NCI-H69 (cell line): ENCODE measurements at regions not wholly inside any gene's neighbourhood (a gene's known extent, or its start where the extent isn't known, plus 50 kb on each side); places are given as distances from the start of the nearest gene placed in this dataset.
"Not testable (repeated sequence)": the region's sequence is repeated elsewhere in the genome, so short reads cannot be mapped to it uniquely, and the experiment has no call there.

ENCODE experiments used
- DNase-seq: peaks from one replicate; lab custom pipeline; 2025; lab: John Stamatoyannopoulos, UW

DNA sequence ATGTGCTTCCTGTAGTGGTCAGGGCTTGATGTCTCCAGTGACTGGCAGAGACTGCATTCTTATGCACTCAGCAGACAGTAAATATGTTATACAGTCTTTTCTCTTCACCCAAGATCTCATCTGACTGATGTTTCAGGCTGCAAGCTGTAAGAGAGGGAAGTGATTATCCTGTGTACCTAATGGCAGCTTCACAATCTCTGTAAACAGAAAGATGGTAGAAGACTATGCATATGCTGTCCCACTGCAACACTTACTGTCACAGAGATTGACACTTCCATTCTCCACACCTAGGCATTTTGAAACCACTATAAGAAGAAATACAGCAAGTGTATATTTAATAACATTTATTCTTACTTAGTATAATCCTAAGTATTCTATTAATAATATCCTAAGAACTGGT, 97.6 kb upstream of the ANXA1 start:
- DNase-seq, result no peak

GRCh38 chr9:73053543-73053942, 98.1 kb upstream of the ANXA1 start:
- no peak for DNase-seq

DNA sequence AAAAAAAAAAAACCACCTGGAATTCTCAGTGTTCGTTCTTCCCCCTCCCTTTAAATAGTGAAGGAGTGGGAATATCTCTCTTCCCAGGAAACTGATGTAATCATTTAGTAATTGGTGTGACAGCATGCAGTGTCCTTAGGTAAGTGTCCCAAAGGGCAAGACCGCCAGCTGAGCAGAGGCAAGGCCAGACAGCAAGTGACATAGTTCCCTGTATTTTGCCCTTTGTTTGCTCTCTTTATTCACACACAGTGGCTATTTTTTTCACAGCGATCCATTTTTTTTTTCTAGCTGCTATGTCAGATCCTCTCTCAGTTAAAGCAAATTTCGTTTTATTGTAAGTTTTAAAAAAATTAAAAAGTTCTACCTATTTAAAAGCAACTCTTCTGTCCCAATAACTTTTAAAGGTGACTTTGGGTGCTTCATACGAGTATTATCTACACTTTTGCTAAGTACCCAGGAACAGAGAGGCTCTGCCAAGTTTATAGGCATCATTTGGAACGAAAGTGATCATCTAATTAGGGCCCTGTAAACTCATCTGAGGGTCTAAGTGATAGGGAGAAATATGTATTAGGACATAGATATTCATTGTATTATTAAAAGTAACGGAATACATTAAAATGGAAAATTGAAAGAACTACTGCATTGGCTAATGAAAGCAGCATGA, 98.2 kb upstream of the ALDH1A1 start:
- peak; percentile 88 for DNase-seq

DNA sequence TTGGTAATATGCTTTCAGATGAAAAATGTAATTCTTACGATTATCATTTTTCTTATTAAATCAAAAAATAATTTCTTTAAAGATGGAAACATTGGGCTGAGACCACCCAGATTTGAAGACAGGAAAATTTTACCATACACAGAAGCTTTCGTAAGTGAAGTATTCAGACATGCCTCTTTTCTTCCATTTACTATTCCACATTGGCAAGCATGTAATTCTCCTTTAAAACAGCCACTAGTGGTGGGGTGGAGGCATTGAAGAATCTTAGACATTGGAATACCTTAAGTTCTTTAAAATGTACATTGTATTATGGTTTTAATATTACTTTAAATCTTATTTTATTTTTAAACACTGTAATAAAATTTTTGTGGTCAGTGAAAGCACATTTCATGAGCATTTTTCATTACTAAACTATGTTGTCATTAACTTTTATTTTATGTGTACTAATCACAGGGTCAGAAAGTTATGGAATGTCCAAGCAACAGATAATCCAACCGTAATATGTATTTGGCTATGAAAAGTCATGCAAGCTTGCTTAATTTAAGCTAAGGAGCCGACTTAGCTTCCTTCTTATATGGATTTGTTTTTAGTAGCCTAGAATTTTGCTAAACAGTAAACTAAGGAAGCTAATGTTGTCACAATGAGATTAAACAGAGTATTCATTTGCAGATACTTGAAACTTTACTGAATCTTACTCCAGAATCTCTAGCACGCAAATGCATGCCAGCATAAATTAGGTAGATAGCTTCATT, 97.4 kb upstream of the ALDH1A1 start:
- no peak for DNase-seq

DNA sequence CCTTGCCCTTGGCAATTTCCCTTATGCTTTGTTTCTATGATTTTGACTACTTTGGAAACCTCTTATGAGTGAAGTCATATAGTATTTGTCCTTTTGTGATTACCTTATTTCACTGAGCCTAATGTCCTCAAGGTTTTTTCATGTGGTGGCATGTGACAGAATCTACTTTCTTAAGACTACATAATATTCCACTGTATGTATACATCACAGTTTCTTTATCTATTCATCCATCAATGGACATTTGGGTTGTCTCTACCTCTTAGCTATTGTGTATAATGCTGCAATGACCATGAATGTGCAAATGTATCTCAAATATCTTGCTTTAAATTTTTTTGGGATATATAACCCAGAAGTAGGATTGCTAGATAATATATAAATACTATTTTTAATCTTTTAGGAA, 96.4 kb upstream of the ALDH1A1 start:
- DNase-seq, result no peak

DNA sequence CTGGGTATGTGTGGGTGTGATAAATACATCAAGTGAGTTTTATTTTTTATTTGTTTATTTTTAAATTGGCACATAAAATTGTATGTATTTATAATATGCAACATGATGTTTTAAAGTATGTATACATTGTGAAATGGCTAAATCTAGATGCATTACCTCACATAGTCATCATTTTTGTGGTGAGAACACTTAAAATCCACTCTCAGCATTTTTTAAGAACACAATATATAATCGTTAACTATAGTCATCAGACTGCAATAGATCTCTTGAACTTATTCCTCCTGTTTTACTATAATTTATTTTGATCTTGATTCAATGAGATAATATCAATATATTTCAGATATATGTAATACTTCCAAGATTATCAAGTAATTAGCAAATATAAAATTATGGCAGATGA, 93.9 kb upstream of the ALDH1A1 start:
- no peak for DNase-seq

- DNase-seq, result not testable (repeated sequence)
Observed at GRCh38 chr9:73044776-73045175, 91.9 kb upstream of the ALDH1A1 start.

DNA sequence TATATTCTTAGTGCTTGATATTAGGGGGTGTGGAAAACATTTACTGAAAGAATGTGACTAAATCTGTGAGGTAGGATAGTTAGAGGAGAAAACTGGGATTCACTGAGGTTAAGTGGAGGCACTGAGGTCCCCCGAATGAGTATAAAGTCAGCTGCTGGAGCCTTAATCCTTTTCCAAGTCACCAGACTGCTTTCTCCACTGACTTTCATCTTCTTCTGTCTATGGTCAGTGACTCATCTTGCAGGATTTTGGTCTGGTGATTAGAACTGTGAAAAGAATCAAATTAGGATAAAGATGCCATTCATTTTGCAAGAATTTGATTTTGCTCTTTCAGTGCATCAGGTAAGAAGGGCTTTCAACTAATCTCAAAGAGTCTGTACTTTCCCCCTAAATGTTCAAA, 89.3 kb upstream of the ALDH1A1 start:
- DNase-seq, result no peak

DNA sequence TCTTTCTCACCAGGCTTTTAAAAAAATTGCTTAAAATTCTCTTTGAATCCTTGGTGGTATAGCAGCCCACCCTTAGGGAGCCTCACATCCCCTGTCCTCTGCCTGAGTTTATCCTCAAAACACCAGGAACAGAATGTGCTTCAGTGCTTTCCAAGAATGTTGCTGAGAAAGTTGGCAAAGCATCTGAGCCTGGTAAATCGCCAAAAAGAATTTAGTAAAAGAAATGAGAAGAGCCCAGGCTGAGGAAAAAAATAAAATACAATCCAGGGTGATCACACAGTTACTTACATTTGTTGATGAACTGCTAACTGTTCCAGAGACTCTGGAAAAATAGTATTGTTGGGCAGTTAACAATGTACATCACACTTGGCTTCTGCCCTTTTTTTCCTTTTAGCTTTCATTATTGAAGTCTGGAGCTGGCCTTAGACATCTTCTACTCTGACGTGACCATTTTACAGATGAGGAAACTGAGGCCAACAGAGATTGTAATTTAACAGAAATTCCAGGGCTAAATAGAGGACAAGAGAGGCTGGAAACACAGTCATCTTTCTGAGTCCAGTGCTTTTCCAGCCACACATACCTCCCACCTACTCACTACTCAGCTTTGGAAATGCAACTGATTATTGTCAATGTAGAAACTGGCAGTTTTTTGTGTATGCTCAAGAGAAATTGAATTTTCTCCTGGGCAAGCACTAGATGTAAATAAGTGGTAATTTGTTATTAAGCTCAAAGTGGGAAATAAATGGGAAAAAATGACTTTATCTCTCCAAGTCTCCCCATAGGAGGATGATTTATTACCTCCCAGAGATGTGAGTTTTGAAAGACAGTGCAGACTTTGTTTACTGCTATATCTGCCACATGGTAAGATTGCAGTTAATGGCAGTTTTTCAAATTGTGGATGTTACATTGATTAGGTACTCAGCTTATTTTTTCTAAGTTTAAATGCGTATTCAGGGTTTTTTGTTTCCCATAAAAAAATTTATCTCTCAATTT, 86.7 kb upstream of the ALDH1A1 start:
- DNase-seq, result no peak

GRCh38 chr9:73038613-73039012, 85.8 kb upstream of the ALDH1A1 start:
- DNase-seq, result peak; percentile 87

DNA sequence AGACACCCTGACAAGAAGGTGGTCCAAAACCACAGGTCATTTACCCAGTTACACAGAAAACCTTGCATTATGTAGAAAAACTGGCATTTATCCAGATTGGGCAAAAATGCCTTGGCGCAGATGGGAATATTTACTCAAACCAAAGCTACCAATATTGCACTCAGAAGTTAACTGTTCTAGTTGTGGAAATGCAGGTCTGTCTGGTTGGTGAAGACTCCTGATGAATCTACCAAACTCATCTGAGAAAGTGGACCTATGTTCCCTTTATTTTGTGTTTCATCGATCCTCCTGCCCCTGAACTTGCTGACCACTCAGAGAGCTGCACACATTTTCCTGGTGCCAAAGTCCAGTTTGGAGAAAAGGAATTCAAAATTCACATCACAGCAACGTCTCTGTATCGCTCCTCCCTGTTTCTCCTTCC, 85.2 kb upstream of the ALDH1A1 start:
- DNase-seq, result peak; percentile 90

DNA sequence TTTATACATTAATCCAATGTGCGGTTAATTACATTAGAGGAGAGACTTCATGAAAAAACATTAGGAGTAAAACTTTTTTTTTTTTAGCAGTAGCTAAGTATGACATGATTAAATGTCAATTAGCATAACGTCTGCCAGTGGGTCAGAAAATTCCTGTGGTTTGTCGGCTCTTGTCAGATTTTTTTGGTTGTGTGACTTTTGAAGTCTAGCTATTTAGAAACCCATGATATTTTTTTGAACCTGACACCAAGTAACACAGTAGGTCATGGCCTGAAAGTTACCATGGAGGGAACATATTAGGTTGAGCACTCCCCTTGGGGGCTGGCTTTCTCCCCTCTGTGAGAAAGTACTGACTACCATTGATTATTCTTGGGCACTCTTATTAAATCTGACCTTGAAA, 84.8 kb upstream of the ALDH1A1 start:
- peak; percentile 80 for DNase-seq

DNA sequence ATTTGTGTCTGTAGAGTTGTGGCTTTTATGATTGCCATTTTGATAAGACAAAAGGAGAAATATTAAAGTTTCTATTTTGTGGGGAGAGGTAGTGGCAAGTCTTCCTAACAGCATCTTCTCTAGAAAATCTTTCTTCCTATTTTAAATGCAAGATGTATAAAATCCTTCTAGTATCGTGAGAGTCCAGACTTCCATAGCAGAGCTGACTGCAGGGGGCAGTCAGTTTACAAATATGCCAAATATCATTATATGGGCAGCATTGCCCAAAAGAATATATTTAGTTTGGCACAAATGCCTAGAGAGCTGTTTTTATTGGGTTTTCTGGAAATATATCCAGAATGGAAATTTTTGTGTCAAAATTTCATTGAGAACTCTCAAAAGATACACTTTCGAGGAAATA, 82.1 kb upstream of the ALDH1A1 start:
- no peak for DNase-seq

GRCh38 chr9:73031350-73031749, 78.5 kb upstream of the ALDH1A1 start:
- DNase-seq, result no peak

DNA sequence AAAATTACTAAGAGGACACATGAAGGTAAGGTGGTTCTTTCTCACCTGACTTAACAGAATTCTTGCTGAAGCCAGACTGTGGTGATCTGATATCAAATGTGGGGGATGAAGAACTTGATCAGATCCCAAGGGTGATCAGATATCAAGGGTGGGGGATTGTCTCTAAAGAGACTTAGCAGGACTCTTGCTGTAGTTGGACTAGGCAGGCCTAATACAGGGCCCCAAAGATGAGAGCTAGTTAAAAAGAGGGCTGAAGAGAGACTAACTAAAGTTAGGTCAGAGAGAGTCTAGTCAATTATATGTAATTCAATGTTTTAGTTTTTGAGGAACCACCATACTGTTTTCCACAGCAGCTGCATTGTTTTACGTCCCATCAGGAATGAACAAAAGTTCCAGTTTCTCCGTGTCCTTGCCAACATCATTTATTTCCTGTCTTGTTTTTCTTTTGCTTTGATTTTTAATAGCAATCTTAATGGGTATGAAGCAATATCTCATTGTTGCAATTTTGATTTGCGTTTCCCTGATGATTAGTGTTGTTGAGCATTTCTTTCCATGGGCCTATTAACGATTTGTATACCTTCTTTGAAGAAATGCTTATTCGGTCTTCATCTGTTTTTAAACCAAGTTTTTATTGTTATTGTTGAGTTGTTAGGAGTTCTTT, 77.6 kb upstream of the ALDH1A1 start:
- no peak for DNase-seq

DNA sequence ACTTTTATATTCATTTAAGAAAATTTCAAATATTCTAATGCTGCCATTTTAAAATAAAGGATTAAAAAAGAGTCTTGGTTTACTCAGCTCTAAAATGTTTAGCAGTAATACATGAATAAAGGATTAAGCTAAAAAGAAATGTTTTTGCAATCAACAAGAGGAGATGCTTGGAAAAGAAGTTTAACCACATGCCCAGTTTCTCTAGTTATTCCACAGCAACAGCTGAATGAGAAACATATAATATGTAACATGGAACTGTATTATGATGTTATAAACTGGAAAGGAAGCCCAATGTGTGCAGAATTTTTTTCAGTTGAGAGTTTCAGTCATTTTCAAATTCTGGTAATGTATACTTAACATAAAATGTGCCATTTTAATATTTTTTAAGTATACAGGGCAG, 76.5 kb upstream of the ALDH1A1 start:
- no peak for DNase-seq

DNA sequence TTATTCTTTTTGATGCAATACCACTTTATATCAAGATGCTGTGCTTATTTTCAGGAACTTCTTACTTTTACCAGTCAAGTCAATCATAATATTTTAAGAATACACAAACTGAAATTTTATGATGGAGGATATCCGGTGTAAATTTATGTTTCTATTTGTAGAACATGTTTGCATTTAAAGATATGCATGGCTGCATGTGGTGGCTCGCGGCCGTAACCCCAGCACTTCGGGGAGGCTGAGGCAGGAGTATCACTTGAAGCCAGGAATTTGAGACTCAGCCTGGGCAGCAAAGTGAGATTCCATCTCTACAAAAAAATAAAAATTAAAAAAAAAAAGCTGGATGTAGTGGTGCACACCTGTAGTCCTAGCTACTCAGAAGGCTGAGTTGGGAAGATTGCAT, 73.5 kb upstream of the ALDH1A1 start:
- no peak for DNase-seq

DNA sequence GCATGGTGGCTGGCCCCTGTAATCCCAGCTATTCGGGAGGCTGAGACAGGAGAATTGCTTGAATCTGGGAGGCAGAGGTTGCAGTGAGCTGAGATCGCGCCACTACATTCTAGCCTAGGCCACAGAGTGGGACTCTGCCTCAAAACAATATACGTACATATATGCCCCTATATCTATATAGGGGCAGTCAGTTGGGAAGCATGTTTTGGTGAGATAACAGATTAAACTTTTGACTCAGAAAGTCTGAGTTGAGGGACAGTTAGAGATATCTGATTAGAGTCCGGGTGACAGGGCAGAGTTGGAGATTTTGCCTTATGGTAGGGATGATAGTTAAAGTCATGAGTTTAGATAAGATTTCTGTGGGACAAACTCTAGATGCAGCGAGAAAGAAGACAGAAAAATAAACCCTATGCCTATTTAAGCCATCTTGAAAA, 71.8 kb upstream of the ALDH1A1 start:
- DNase-seq, result no peak

DNA sequence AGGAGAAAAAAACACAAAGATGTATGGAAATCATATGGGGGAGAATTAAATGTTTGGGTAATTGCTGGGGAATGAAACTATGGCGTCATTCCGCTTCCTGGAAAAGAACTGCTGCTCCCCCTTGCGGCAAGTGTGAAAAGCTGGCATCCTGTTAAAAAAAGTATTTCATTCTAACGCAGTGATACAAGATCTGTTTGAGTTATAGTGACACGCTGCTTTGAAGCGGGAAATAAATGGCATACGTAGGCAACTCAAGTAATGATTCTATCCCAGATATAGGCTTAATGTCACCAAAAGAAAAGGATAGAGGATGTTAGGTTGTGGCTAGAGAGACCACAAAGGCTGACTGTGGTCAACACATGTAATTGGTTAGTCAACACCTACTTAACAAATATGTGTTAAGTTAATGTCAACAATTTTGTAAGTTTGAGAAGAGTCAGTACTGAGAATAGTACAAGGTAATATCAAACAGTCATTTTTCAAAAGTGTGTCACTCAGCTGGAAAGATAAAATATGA, 70.2 kb upstream of the ALDH1A1 start:
- DNase-seq, result peak; percentile 93

- no peak for DNase-seq
Observed at GRCh38 chr9:73022353-73022752, 69.5 kb upstream of the ALDH1A1 start.

DNA sequence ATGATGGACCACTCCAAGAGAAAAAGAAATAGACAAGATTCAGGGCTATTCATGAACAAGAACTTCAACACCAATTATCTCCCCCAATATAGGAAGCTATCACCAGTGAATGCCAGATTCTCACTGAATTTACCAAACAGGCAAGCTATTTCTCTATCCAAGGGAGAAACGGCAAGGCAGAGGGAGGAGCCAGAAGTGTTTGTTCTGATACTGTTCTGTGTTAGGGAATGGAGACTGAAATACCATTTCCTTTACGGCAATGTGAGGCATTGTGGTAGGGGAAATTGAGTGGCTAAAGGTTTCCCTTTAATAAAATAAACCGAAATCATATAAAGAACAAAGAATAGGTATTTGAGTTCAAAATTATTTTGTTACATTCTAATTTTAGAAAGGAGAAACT, 68.0 kb upstream of the ALDH1A1 start:
- DNase-seq, result no peak

GRCh38 chr9:73014011-73014410, 61.2 kb upstream of the ALDH1A1 start:
- DNase-seq, result no peak
